SIG-M5 treated with dmso at 0.1 percent for 504 hours (cell line): ENCODE measurements at regions not wholly inside any gene's neighbourhood (a gene's known extent, or its start where the extent isn't known, plus 50 kb on each side); places are given as distances from the start of the nearest gene placed in this dataset.

Source experiments
- DNase-seq: peaks from one replicate; lab custom pipeline; 2025; ENCODE audit not compliant: unreplicated experiment; lab: John Stamatoyannopoulos, UW

DNA sequence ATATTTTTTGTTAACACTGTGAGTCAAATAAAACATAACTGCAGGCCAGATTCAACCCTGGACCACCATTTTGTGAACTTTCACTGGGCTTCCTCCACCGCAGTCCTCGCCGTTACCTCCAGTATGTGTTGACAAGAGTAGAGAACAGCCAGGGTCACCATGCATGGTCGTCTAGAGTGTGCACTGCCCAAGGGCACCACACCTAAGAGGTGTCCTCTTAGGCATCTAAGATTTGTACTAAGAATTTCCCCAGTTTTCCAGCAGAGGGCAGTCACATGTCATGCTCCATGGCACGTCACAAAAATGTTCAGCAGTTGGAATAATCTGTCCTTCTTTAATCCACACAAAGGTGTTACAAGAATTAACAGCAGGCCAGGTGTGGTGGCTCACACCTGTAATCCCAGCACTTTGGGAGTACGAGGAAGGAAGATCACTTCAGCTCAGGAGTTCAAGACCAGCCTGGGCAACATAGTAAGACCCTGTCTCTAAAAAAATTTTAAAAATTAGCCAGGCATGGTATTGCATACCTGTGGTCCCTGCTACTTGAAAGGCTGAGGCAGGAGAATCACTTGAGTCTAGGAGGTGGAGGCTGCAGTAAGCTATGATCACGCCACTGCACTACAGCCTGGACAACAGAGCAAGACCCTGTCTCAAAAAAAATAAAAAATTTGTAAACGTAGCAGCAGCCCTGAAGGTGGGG lies 71.2 kb upstream of the FOXK1 start:
- DNase-seq, result peak; percentile 75

DNA sequence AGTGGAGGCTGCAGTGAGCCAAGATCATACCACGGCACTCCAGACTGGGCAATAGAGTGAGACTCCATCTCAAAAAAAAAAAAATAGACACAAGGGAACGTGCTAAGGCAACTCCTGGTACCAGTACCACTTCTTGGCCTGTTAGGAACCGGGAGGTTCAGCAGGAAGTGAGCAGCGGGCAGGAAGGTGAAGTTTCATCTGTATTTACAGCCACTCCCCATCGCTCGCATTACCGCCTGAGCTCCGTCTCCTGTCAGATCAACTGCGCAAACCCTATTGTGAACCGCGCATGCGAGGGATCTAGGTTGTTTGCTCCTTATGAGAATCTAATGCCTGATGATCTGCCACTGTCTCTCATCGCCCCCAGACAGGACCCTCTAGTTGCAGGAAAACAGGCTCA lies 69.9 kb upstream of the FOXK1 start:
- no peak for DNase-seq

DNA sequence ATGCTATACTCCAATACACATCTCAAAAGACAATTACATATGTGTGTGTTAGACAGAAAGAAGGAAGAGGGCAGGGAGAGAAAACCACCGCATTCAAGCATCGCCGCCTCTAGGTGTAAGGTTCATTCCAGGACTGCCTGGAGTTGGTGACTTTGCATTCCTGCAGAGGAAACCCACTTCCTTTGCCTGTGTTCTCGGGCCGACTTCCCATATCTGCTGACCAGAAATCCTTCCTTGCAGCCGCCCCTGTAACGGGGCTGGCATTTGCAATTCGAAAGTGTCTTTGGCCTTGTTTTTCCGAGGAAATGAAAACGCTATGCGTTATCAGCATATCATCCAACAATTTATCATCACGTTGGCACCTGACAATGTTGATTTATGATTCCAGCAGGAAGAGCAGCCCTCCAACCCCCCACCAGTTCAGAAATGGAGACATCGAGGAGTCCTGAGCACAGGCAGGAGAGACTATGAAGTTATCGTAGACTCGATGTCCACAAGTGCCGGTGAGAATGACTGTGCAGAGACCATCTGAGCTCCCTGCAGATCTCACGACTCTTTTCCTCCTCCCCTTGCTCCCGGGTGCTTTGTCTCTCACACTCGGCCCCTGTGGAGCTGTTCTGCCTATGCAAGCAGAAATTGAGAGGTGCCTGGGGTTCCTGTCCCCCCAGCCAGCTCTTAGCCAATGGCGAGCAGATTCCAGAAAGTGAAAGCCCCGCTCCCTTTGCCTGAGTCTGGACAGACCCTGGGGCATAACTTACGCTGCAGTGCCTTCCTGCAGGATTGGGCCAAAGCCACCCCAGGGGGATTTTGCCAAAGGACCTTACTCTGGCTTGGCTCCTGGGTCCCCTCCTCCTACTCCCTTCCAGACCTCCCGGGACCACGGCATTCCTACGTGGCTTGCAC lies 68.9 kb upstream of the FOXK1 start:
- DNase-seq, result no peak

DNA sequence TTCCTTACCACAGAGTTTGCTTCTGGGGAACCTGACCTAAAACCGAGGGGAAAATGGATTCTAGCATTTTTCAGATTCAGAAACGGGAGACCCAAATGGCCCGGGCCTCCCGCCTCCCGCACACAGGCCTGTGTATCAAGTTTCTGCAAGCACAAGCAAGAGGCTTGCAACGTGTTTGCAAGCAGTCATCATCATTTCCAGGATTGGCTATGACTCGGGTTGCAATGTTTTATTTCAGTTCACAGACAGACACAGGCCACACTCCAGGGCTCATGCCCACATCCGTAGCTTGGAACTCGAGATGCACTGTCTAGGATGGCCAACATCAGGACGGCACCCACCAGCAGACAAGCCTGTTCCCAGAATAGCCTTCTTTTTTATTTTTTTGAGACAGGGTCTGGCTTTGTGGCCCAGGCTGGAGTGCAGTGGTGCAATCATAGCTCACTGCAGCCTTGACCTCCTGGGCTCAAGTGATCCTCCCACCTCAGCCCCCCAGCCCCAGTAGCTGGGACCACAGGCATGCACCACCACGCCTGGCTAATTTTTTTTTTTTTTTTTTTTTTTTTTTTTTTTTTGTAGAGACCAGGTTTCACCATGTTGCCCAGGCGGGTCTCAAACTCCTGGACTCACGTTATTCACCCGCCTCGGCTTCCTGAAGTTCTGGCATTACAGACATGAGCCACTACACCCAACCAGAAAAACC lies 68.1 kb upstream of the FOXK1 start:
- no peak for DNase-seq

DNA sequence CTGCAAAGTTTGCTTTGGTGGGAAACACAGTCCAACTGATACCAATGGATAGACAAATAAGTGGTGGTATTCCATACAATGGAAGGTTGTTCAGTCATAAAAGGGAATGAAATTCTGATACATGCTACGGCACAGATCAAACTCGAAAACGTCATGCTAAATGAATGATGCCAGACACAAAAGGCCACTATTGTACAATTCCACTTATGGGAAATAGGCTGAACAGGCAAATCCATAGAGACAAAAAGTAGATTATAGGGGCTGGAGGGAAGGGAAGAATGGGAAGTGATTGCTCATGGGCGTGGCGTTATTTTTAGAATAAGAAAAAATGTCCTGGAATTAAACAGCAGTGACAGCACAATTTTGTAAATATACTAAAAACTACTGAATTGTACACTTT lies 66.0 kb upstream of the FOXK1 start:
- DNase-seq, result no peak

DNA sequence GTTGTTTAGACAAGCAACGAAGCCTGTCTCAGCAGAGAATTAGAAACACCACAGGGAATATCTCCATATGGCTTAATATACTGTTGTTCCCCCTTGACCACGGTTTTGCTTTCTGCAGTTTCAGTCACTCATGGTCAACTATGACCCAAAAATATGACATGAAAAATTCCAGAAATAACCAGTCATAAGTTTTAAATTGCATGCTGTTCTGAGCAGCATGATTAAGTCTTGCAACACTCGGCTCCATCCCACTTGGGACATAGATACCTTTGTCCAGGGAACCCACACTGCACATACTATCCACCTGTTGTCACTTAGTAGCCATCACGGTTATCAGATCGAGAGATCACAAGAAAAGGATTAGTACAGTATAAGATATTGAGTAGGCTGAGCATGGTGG lies 60.7 kb upstream of the FOXK1 start:
- no peak for DNase-seq

DNA sequence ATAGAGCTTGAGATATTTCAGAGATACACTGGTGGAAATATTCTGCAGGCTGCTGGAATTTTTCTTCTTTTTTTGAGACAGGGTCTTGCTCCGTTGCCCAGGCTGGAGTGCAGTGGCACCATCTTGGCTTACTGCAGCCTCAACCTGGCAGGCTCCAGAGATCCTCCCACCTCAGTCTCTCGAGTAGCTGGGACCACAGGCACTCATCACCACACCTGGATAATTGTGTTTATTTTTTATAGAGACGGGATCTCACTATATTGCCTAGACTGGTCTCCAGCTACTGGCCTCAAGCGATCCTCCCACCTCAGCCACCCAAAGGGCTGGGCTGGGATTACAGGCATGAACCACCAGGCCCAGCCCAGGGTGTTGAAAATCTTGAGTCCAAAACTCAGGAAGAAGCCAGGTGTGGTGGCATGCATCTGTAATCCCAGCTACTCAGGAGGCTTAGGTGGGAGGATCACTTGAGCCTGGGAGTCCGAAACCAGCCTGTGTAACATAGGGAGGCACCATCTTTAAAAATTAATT lies 55.7 kb upstream of the FOXK1 start:
- no peak for DNase-seq

DNA sequence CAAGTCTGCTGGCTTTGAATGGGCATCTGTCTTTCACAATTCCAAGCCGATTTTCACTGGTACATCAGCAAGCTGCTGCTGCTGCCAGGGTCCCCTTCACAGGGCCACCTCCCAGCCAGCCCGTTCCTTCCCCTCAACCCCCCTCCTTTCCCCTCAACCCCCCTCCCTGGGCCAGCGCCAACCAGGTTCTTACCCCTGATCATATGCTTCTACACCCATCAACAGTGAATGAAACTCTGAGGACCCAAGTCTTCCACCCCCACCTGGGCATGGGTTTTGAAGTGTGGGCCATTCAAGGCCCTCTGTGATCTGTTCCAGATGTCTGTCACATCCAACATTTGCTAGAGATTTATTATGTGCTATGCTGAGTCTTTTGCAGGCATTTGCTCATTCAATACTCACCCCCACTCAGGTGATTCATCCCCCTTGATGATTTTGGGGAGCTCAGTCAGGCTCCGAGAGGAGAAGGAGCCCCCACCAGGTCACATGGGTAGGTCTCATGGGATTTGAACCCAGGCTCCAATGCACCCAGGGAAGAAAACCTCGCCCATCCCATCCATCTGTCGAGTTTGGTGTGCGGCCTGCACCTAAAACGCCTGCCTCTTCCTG lies 52.7 kb upstream of the FOXK1 start:
- no peak for DNase-seq

DNA sequence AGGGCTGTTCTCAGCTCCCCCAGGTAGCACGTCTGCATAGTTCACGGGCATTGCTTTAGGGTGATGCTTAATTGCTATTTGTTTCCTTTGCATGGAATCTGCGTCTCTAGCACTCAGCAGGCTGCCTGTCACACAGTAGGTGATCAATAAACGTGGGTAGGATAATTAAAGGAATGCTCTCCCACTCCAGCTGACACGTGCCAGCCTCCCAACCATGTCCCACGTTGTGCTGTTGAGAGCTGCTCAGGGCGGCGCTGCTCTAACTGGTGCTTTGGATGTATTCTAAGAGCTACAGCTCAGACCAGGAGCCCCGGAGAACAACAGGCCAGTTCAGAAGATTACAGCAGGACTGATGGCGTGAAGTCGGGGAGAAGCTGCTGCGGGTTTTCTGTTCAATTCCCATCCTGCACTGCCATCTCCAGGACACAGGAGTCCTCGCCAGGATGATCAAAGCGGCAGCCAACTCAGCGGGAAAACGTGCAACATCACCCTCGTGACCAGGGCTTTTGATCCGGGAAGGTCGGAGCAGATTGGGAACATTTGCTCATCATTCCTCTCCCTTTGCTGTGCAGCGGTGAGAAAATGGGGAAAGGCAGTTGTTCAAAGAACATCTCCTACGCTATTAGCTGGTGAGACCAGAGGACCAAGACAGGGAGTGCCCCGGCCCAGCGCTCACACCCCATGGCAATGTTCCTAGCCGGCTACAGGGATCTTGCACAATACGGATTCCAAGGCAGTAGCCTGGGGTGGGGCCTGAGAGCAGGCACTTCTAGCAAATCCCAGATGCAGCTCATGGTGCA lies 50.5 kb upstream of the FOXK1 start:
- DNase-seq, result peak; percentile 54
